Liver (tissue), 8 donors: ENCODE measurements at regions not wholly inside any gene's neighbourhood (a gene's known extent, or its start where the extent isn't known, plus 50 kb on each side); places are given as distances from the start of the nearest gene placed in this dataset.

Experiments used
- DNase-seq: peaks from one replicate; pipeline ENCODE4 v3.0.0-alpha.2; 2017; ENCODE audit warnings: low spot score
- H3K27ac ChIP-seq, 2 donors: one replicate each; pipeline ENCODE4 v1.7.0; 2013; ENCODE audit warnings: inconsistent platforms in 2 of 2, low read length in 2 of 2, control low read depth in 1 of 2, low read depth in 1 of 2, mild to moderate bottlenecking in 1 of 2
- H3K27me3 ChIP-seq, 4 donors: one replicate each; pipeline versions ENCODE4 v1.6.1 to v1.7.0; 2013; ENCODE audit warnings: low read length in 3 of 4, inconsistent platforms in 1 of 4, mild to moderate bottlenecking in 1 of 4, moderate library complexity in 1 of 4; ENCODE audit not compliant: control insufficient read depth in 4 of 4, insufficient read depth in 4 of 4
- H3K36me3 ChIP-seq, 4 donors: one replicate each; pipeline versions ENCODE4 v1.6.1 to v1.7.0; 2013; ENCODE audit warnings: low read length in 3 of 4, mild to moderate bottlenecking in 3 of 4, low read depth in 1 of 4, moderate library complexity in 1 of 4; ENCODE audit not compliant: control insufficient read depth in 4 of 4, insufficient read depth in 3 of 4
- H3K4me1 ChIP-seq, 4 donors: one replicate each; pipeline versions ENCODE4 v1.6.1 to v1.7.0; 2013; ENCODE audit warnings: low read length in 3 of 4, mild to moderate bottlenecking in 3 of 4, moderate library complexity in 1 of 4; ENCODE audit not compliant: control insufficient read depth in 4 of 4, insufficient read depth in 4 of 4
- H3K4me3 ChIP-seq, 3 donors: one replicate each; pipeline versions ENCODE4 v1.6.1 to v1.7.0; 2013; ENCODE audit warnings: low read length in 3 of 3, control low read depth in 1 of 3, low read depth in 1 of 3, mild to moderate bottlenecking in 1 of 3
- H3K9ac ChIP-seq, 2 donors: one replicate each; pipeline ENCODE4 v1.7.0; 2013; ENCODE audit warnings: low read length in 2 of 2, mild to moderate bottlenecking in 2 of 2, moderate library complexity in 2 of 2, control low read depth in 1 of 2, low read depth in 1 of 2
- H3K9me3 ChIP-seq, 4 donors: one replicate each; pipeline versions ENCODE4 v1.6.1 to v1.7.0; 2013; ENCODE audit warnings: low read length in 3 of 4; ENCODE audit not compliant: control insufficient read depth in 4 of 4
- ATF3 ChIP-seq: IDR thresholded peaks from 2 replicates; pipeline ENCODE4 v1.6.1; 2016; ENCODE audit warnings: antibody characterized with exemption
- CTCF ChIP-seq: fragments of 150-350 bp; IDR thresholded peaks from 2 replicates; pipeline ENCODE4 v1.5.1; 2017; ENCODE audit warnings: improper control_type of control experiment, low read depth, low read length; ENCODE audit not compliant: missing input control
- EGR1 ChIP-seq, 2 donors: IDR thresholded peaks; 2 replicates each; pipeline ENCODE4 v1.6.1; 2016 to 2018; ENCODE audit warnings: antibody characterized with exemption in 2 of 2, low read depth in 2 of 2
- FOXA1 ChIP-seq: IDR thresholded peaks from 2 replicates; pipeline ENCODE4 v1.6.1; 2016; ENCODE audit warnings: antibody characterized with exemption
- FOXA2 ChIP-seq: IDR thresholded peaks from 2 replicates; pipeline ENCODE4 v1.6.1; 2016; ENCODE audit warnings: antibody characterized with exemption
- GABPA ChIP-seq, 2 donors: IDR thresholded peaks in 1 of 2; conservative IDR thresholded peaks in 1 of 2; 2 replicates each; pipeline ENCODE4 v1.6.1; 2016; ENCODE audit warnings: antibody characterized with exemption in 2 of 2, mild to moderate bottlenecking in 1 of 2, moderate library complexity in 1 of 2
- HNF4A ChIP-seq, 2 donors: conservative IDR thresholded peaks; 2 replicates each; pipeline ENCODE4 v1.6.1; 2016; ENCODE audit warnings: antibody characterized with exemption in 2 of 2, mild to moderate bottlenecking in 2 of 2
- HNF4G ChIP-seq: IDR thresholded peaks from 2 replicates; pipeline ENCODE4 v1.6.1; 2016; ENCODE audit warnings: antibody characterized with exemption
- JUND ChIP-seq, 2 donors: IDR thresholded peaks; 2 replicates each; pipeline ENCODE4 v1.6.1; 2016; ENCODE audit warnings: antibody characterized with exemption in 2 of 2
- MAX ChIP-seq: IDR thresholded peaks from 2 replicates; pipeline ENCODE4 v1.6.1; 2016; ENCODE audit warnings: antibody characterized with exemption
- NR2F2 ChIP-seq: IDR thresholded peaks from 2 replicates; pipeline ENCODE4 v1.6.1; 2016; ENCODE audit warnings: antibody characterized with exemption
- RAD21 ChIP-seq, 2 donors: IDR thresholded peaks; 2 replicates each; pipeline ENCODE4 v1.6.1; 2016; ENCODE audit warnings: antibody characterized with exemption in 2 of 2, mild to moderate bottlenecking in 2 of 2
- REST ChIP-seq: IDR thresholded peaks from 2 replicates; pipeline ENCODE4 v1.6.1; 2016; ENCODE audit warnings: antibody characterized with exemption, mild to moderate bottlenecking
- RXRA ChIP-seq, 2 donors: IDR thresholded peaks; 2 replicates each; pipeline ENCODE4 v1.6.1; 2017 to 2018; ENCODE audit warnings: antibody characterized with exemption in 2 of 2, mild to moderate bottlenecking in 1 of 2
- SP1 ChIP-seq: IDR thresholded peaks from 2 replicates; pipeline ENCODE4 v1.6.1; 2018; ENCODE audit warnings: antibody characterized with exemption, mild to moderate bottlenecking
- TAF1 ChIP-seq: conservative IDR thresholded peaks from 2 replicates; pipeline ENCODE4 v1.6.1; 2016; ENCODE audit warnings: antibody characterized with exemption, mild to moderate bottlenecking
- YY1 ChIP-seq: IDR thresholded peaks from 2 replicates; pipeline ENCODE4 v1.6.1; 2016; ENCODE audit warnings: antibody characterized with exemption, mild to moderate bottlenecking
- ZBTB33 ChIP-seq: IDR thresholded peaks from 2 replicates; pipeline ENCODE4 v1.6.1; 2016; ENCODE audit warnings: antibody characterized with exemption
- WGBS: extraction: QIAGEN DNeasy Blood & Tissue Kit; methylation state at CpG from one replicate; pipeline ENCODE4 v1.1.7; 2013; 5-methylcytosine and 5-hydroxymethylcytosine counted together
- donor health status: healthy.
- donor health status: healthy.
- donor health status: healthy.
- donor health status: healthy.
- donor health status: healthy.

- TF ChIP-seq ZBTB33 (no peak), JUND (IDR thresholded peaks at IDR 0.05) (no peak), FOXA1 (no peak), RAD21 (IDR thresholded peaks at IDR 0.05) (no peak), HNF4G (no peak), GABPA (IDR thresholded peaks at IDR 0.05 in 1 of 2, conservative IDR thresholded peaks at IDR 0.05 in 1 of 2) (no peak), HNF4A (conservative IDR thresholded peaks at IDR 0.05) (no peak), MAX (no peak), ATF3 (no peak), EGR1 (IDR thresholded peaks at IDR 0.05; ENCODE audit: low read depth in 2 of 2) (no peak)
These were observed 265.5 kb upstream of the POT1 start (continued) for GRCh38 chr7:125195156-125195555.

GRCh38 chr7:125193263-125193662 is 263.6 kb upstream of the POT1 start:
- Histone ChIP-seq H3K9me3 (no peaks in the 10 kb centered on the region), H3K9ac (no peak overlapping the region), H3K4me3 (no peak overlapping the region), H3K4me1 (no peaks in the 10 kb centered on the region), H3K27me3 (no peaks in the 10 kb centered on the region), H3K36me3 (no peaks in the 10 kb centered on the region), H3K27ac (no peak overlapping the region)
- no peak for DNase-seq
- no peak for TF ChIP-seq GABPA (IDR thresholded peaks at IDR 0.05 in 1 of 2, conservative IDR thresholded peaks at IDR 0.05 in 1 of 2)
- no peak for TF ChIP-seq TAF1
- TF ChIP-seq FOXA1: no peak
- TF ChIP-seq RAD21 (IDR thresholded peaks at IDR 0.05): no peak
- no peak for TF ChIP-seq HNF4A (conservative IDR thresholded peaks at IDR 0.05)
- no peak for TF ChIP-seq NR2F2
- TF ChIP-seq RXRA (IDR thresholded peaks at IDR 0.05): no peak
- no peak for TF ChIP-seq ATF3
- no peak for TF ChIP-seq HNF4G
- TF ChIP-seq EGR1 (IDR thresholded peaks at IDR 0.05; ENCODE audit: low read depth in 2 of 2): no peak
- no peak for TF ChIP-seq REST
- no peak for TF ChIP-seq ZBTB33
- no peak for TF ChIP-seq CTCF
- no peak for TF ChIP-seq SP1
- no peak for TF ChIP-seq MAX
- TF ChIP-seq YY1: no peak
- no peak for TF ChIP-seq FOXA2
- TF ChIP-seq JUND (IDR thresholded peaks at IDR 0.05): no peak
- 53% methylated on average over 2 of the region's 2 CpGs for WGBS
